Vagina (tissue), 2 donors: ENCODE measurements at regions not wholly inside any gene's neighbourhood (a gene's known extent, or its start where the extent isn't known, plus 50 kb on each side); places are given as distances from the start of the nearest gene placed in this dataset.

Source experiments
- DNase-seq, 2 donors: peaks; one replicate each; pipeline ENCODE4 v3.0.0-alpha.2; 2017; ENCODE audit errors: extremely low spot score in 2 of 2
- H3K27ac ChIP-seq: fragments of 200-600 bp; sonication (generic); one replicate; pipeline ENCODE4 v1.5.1; 2019
- H3K27me3 ChIP-seq: fragments of 200-600 bp; sonication (generic); one replicate; pipeline ENCODE4 v1.5.1; 2019
- H3K36me3 ChIP-seq, 2 donors: fragments of 200-600 bp; sonication (generic); one replicate each; pipeline ENCODE4 v1.5.1; 2017 to 2019
- H3K4me1 ChIP-seq: fragments of 200-600 bp; sonication (generic); one replicate; pipeline ENCODE4 v1.5.1; 2019
- H3K4me3 ChIP-seq, 2 donors: fragments of 200-600 bp; sonication (generic); 1 replicate in 1 of 2; 2 replicates in 1 of 2; pipeline ENCODE4 v1.5.1; 2016 to 2019
- H3K9me3 ChIP-seq: fragments of 200-600 bp; sonication (generic); one replicate; pipeline ENCODE4 v1.5.1; 2019
- CTCF ChIP-seq, 3 experiments: fragments of 450-650 bp in 2 of 3; fragments of 200-600 bp in 1 of 3; sonication (generic) in 1 of 3; IDR thresholded peaks; one replicate each; pipeline ENCODE4 v1.5.1; 2017 to 2019; ENCODE audit warnings: antibody characterized with exemption in 3 of 3, mild to moderate bottlenecking in 2 of 3, moderate library complexity in 2 of 3
- POLR2A ChIP-seq, 2 donors: fragments of 450-650 bp; IDR thresholded peaks; one replicate each; pipeline ENCODE4 v1.6.1; 2017; ENCODE audit warnings: antibody characterized with exemption in 2 of 2, mild to moderate bottlenecking in 2 of 2, moderate library complexity in 2 of 2
- POLR2AphosphoS5 ChIP-seq, 2 donors: sonication (generic); formaldehyde crosslinking; IDR thresholded peaks; one replicate each; pipeline ENCODE4 v1.9.0; 2017; ENCODE audit warnings: antibody characterized with exemption in 2 of 2, mild to moderate bottlenecking in 2 of 2, low read depth in 1 of 2; ENCODE audit not compliant: insufficient read depth in 1 of 2
- intact Hi-C: fragments of 100-400 bp; cut with DNase I; formaldehyde crosslinking; loops from one replicate; pipeline ENCODE4 v1.15.1; 2023

GRCh38 chr13:80721689-80722088 lies 380.8 kb upstream of the SPRY2 start:
- H3K9me3 ChIP-seq, result no peaks in the 10 kb centered on the region
- DNase-seq, result no peak
- TF ChIP-seq POLR2AphosphoS5 (IDR thresholded peaks at IDR 0.05; ENCODE audit: insufficient read depth in 1 of 2, low read depth in 1 of 2), result no peak
- no peak for TF ChIP-seq POLR2A (IDR thresholded peaks at IDR 0.05)
- no peak for TF ChIP-seq CTCF (IDR thresholded peaks at IDR 0.05)

GRCh38 chr13:80718970-80719369 lies 378.0 kb upstream of the SPRY2 start:
- H3K4me1 ChIP-seq, result no peaks in the 10 kb centered on the region
- no peaks in the 10 kb centered on the region for H3K9me3 ChIP-seq
- H3K27ac ChIP-seq, result no peak overlapping the region
- DNase-seq, result no peak
- intact Hi-C loops, result no loop called here
- H3K36me3 ChIP-seq, result no peaks in the 10 kb centered on the region
- no peaks in the 10 kb centered on the region for H3K27me3 ChIP-seq
- H3K4me3 ChIP-seq, result no peak overlapping the region
- no peak for TF ChIP-seq CTCF (IDR thresholded peaks at IDR 0.05)
- no peak for TF ChIP-seq POLR2A (IDR thresholded peaks at IDR 0.05)

More at GRCh38 chr13:80721689-80722088, 380.8 kb upstream of the SPRY2 start:
- Histone ChIP-seq H3K27me3 (no peaks in the 10 kb centered on the region), H3K27ac (no peak overlapping the region), H3K4me1 (no peaks in the 10 kb centered on the region), H3K4me3 (no peak overlapping the region), H3K36me3 (no peaks in the 10 kb centered on the region)
- intact Hi-C loops, result no loop called here

GRCh38 chr13:80717776-80718175 lies 376.9 kb upstream of the SPRY2 start:
- Histone ChIP-seq H3K27ac (no peak overlapping the region), H3K27me3 (no peaks in the 10 kb centered on the region), H3K4me3 (no peak overlapping the region), H3K9me3 (no peaks in the 10 kb centered on the region), H3K4me1 (no peaks in the 10 kb centered on the region), H3K36me3 (no peaks in the 10 kb centered on the region)
- TF ChIP-seq POLR2A (IDR thresholded peaks at IDR 0.05), result no peak
- no peak for TF ChIP-seq CTCF (IDR thresholded peaks at IDR 0.05)
- no peak for TF ChIP-seq POLR2AphosphoS5 (IDR thresholded peaks at IDR 0.05; ENCODE audit: insufficient read depth in 1 of 2, low read depth in 1 of 2)
- intact Hi-C loops, result no loop called here
- no peak for DNase-seq

- no peak for TF ChIP-seq CTCF (IDR thresholded peaks at IDR 0.05)
- Histone ChIP-seq H3K4me3 (no peak overlapping the region), H3K36me3 (no peaks in the 10 kb centered on the region), H3K4me1 (no peaks in the 10 kb centered on the region), H3K27me3 (no peaks in the 10 kb centered on the region), H3K9me3 (no peaks in the 10 kb centered on the region), H3K27ac (no peak overlapping the region)
- no peak for DNase-seq
- intact Hi-C loops, result no loop called here
Measured at GRCh38 chr13:80716610-80717081, 375.7 kb upstream of the SPRY2 start.

GRCh38 chr13:80712026-80712425 lies 371.1 kb upstream of the SPRY2 start:
- no peak overlapping the region for H3K27ac ChIP-seq
- TF ChIP-seq POLR2AphosphoS5 (IDR thresholded peaks at IDR 0.05; ENCODE audit: insufficient read depth in 1 of 2, low read depth in 1 of 2) (no peak), POLR2A (IDR thresholded peaks at IDR 0.05) (no peak), CTCF (IDR thresholded peaks at IDR 0.05) (no peak)
- DNase-seq, result no peak
- H3K9me3 ChIP-seq, result no peaks in the 10 kb centered on the region
- no peaks in the 10 kb centered on the region for H3K4me1 ChIP-seq
- intact Hi-C loops, result no loop called here
- no peaks in the 10 kb centered on the region for H3K36me3 ChIP-seq
- H3K4me3 ChIP-seq, result no peak overlapping the region
- H3K27me3 ChIP-seq, result no peaks in the 10 kb centered on the region
